ENCODE measurements at regions not wholly inside any gene's neighbourhood (a gene's known extent, or its start where the extent isn't known, plus 50 kb on each side); places are given as distances from the start of the nearest gene placed in this dataset.

- TF ChIP-seq CTCF (IDR thresholded peaks at IDR 0.05) (no peak), POLR2A (IDR thresholded peaks at IDR 0.05) (no peak)
Observed at GRCh38 chr10:131391936-131392335, 80.4 kb upstream of the TCERG1L start.
